ENCODE measurements at regions not wholly inside any gene's neighbourhood (a gene's known extent, or its start where the extent isn't known, plus 50 kb on each side); places are given as distances from the start of the nearest gene placed in this dataset.

GRCh38 chr3:182129740-182130139, 418.0 kb downstream of the SOX2 start:
- no peak for TF ChIP-seq CTCF (conservative IDR thresholded peaks at IDR 0.05)
- TF ChIP-seq ZFX (IDR thresholded peaks at IDR 0.05) = no peak

Data from C4-2B (cell line).